Lung (tissue), 11 donors: ENCODE measurements at regions not wholly inside any gene's neighbourhood (a gene's known extent, or its start where the extent isn't known, plus 50 kb on each side); places are given as distances from the start of the nearest gene placed in this dataset.

Experiments used
- ATAC-seq: fragments of 200-7000 bp; cut with Tn5 transposase; one replicate; pipeline ENCODE4 v1.9.1; 2020; ENCODE audit warnings: moderate number of reproducible peaks; ENCODE audit not compliant: insufficient read depth, low FRiP score
- DNase-seq, 3 donors: peaks; one replicate each; pipeline ENCODE4 v3.0.0-alpha.2; 2013 to 2017
- H3K27ac ChIP-seq, 2 donors: one replicate each; pipeline ENCODE4 v1.5.1; 2013; ENCODE audit warnings: mild to moderate bottlenecking in 2 of 2, moderate library complexity in 2 of 2, control low read depth in 1 of 2, inconsistent platforms in 1 of 2, low read depth in 1 of 2, low read length in 1 of 2
- H3K27me3 ChIP-seq, 3 donors: one replicate each; pipeline ENCODE4 v1.5.1; 2013; ENCODE audit warnings: low read length in 2 of 3; ENCODE audit not compliant: control insufficient read depth in 3 of 3, insufficient read depth in 3 of 3
- H3K36me3 ChIP-seq, 4 donors: one replicate each; pipeline ENCODE4 v1.5.1; 2013; ENCODE audit warnings: low read length in 4 of 4, mild to moderate bottlenecking in 1 of 4, moderate library complexity in 1 of 4; ENCODE audit not compliant: control insufficient read depth in 4 of 4, insufficient read depth in 4 of 4
- H3K4me1 ChIP-seq, 5 donors: one replicate each; pipeline ENCODE4 v1.5.1; 2013; ENCODE audit warnings: low read length in 5 of 5, mild to moderate bottlenecking in 2 of 5, moderate library complexity in 1 of 5; ENCODE audit not compliant: control insufficient read depth in 5 of 5, insufficient read depth in 5 of 5
- H3K4me3 ChIP-seq: one replicate; pipeline ENCODE4 v1.5.1; 2013; ENCODE audit warnings: mild to moderate bottlenecking, control low read depth, moderate library complexity
- H3K9ac ChIP-seq, 2 donors: one replicate each; pipeline ENCODE4 v1.5.1; 2013; ENCODE audit warnings: low read length in 2 of 2, control low read depth in 1 of 2; ENCODE audit not compliant: insufficient read depth in 1 of 2
- H3K9me3 ChIP-seq, 4 donors: one replicate each; pipeline ENCODE4 v1.5.1; 2013; ENCODE audit warnings: low read length in 3 of 4, mild to moderate bottlenecking in 1 of 4, moderate library complexity in 1 of 4; ENCODE audit not compliant: control insufficient read depth in 4 of 4, insufficient read depth in 3 of 4
- WGBS, 2 donors: extraction: QIAGEN DNeasy Blood & Tissue Kit; methylation state at CpG; one replicate each; pipeline ENCODE4 v1.1.7; 2013; 5-methylcytosine and 5-hydroxymethylcytosine counted together
- TF ChIP-seq, protein P1 (sequence below): IDR thresholded peaks from 2 replicates; pipeline ENCODE4 v1.5.1; 2012; ENCODE audit warnings: mild to moderate bottlenecking; ENCODE audit errors: control extremely low read depth, extremely low read depth
- donor health status: control.
- donor health status: control.
- donor health status: Bipolar disorder and iron deficiency.
- donor health status: healthy.
- donor health status: DM: yes; HTN: yes; CAD: no.

DNA sequence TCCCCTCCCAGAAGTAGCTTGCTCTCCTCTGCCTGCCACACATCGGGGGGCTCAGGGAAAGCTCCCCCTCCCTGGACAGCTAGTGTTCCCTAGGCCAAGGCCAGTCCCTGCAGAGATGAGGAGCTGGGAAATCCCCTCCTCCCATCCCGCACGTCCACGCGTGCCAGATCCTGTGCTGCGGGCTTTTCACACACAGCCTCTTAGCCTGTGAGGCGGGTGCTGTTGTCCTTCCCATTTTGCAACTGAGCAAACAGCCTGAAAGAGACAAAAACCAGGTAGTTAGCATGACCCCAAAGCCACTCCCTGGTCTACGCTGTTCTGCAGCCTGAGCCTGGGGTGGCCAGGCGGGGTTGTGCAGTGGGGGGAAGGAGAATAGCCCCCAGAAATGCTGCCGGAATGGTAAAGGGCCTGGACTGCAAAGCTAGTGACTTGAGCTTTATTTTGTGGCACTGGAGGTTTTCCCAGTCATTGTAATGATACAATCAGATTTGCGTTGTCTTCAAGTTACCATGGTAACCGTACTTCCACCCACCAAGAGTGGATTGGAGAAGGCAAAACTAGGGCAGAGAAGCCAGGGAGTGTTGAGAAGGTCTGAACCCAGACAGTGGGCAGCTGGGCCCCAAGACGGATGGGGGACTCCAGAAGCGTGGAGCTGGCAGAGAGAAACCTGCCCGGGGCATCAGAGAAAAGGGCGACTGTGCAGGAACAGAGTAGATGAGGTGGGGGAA lies 98.6 kb upstream of the KCTD7 start:
- Histone ChIP-seq H3K36me3 (peaks cover 0 to 10% (median 0%) of the 10 kb centered on the region in 4 donors), H3K4me1 (no peaks in the 10 kb centered on the region), H3K27me3 (no peaks in the 10 kb centered on the region), H3K9ac (no peak overlapping the region), H3K4me3 (no peak overlapping the region), H3K9me3 (no peaks in the 10 kb centered on the region), H3K27ac (no peak overlapping the region)
- TF ChIP-seq, protein P1, sequence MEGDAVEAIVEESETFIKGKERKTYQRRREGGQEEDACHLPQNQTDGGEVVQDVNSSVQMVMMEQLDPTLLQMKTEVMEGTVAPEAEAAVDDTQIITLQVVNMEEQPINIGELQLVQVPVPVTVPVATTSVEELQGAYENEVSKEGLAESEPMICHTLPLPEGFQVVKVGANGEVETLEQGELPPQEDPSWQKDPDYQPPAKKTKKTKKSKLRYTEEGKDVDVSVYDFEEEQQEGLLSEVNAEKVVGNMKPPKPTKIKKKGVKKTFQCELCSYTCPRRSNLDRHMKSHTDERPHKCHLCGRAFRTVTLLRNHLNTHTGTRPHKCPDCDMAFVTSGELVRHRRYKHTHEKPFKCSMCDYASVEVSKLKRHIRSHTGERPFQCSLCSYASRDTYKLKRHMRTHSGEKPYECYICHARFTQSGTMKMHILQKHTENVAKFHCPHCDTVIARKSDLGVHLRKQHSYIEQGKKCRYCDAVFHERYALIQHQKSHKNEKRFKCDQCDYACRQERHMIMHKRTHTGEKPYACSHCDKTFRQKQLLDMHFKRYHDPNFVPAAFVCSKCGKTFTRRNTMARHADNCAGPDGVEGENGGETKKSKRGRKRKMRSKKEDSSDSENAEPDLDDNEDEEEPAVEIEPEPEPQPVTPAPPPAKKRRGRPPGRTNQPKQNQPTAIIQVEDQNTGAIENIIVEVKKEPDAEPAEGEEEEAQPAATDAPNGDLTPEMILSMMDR, result no peak
- peak in 2 of 3 donors; percentile 32 to 51 for DNase-seq
- no peak for ATAC-seq
- WGBS, 2 donors, result 88 to 92% methylated on average over 16 of the region's 16 CpGs

DNA sequence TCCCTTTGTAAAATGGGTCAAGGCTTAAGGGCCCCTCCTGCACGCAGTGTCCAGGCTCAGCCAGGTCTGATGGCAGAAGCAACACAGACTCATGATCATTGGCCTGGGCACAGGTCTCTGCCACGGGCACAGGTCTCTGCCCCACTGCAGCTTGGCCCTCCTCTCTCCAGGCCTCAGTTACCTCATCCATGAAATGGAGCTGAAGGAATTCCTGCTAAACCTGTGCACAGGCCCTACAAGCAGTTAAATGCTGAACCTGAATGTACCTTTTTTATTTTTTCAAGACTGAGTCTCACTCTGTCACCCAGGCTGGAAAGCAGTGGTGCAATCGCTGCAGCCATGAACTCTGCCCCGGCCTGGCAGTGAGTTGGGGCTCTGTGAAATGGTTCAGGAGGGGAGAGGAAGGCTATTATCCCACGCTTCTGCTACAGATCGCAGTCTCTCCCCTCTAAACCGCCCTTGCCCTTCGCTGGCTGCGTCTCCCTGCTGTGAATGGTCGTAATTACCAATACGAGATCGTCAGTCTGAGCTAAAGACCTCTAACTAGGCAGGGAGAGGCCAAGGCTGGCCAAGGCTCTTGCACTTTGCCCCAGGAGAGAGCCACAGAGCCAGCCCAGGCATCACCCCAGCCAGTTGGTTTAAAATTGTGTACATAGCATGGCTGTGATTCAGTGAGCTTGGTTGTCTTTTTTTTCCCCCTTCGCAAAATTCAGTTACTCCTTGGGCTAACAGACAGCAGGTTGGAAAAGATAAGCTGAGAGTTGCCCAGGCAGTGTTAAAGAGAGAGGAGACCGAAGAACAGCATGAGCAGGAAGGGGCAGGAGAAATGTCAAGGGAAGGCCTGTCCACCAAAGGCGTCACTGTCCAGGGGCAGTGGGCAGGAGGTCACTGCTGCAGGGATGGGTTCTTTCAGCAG lies 93.0 kb upstream of the KCTD7 start:
- no peak for ATAC-seq

DNA sequence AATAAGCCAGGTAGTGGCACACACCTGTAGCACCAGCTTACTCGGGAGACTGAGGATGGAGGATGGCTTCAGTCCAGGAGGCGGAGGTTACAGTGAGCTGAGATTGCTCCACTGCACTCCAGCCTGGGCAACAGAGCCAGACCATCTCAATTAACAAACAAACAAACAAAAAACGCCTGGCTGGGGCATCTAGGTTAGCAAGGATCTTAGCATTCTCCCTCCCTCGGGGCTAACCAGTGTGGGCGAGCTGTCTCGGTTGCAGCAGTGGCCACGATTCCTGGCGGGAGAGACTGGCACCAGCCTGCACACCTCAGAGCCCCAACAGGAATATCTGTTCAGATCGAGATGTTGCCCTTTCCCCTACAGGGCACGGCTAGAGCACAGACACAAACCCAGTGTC lies 91.3 kb upstream of the KCTD7 start:
- Histone ChIP-seq H3K36me3 (peaks cover 0 to 11% (median 0%) of the 10 kb centered on the region in 4 donors), H3K9ac (no peak overlapping the region), H3K9me3 (no peaks in the 10 kb centered on the region), H3K4me1 (no peaks in the 10 kb centered on the region), H3K4me3 (no peak overlapping the region), H3K27ac (no peak overlapping the region), H3K27me3 (no peaks in the 10 kb centered on the region)
- DNase-seq (no peak), ATAC-seq (no peak)
- 87 to 96% methylated on average over 10 of the region's 10 CpGs for WGBS, 2 donors
- TF ChIP-seq, protein P1, result no peak

More for the DNA sequence above, 93.0 kb upstream of the KCTD7 start:
- Histone ChIP-seq H3K27me3 (no peaks in the 10 kb centered on the region), H3K36me3 (peaks cover 0 to 2% (median 0%) of the 10 kb centered on the region in 4 donors), H3K9ac (no peak overlapping the region), H3K4me3 (no peak overlapping the region), H3K4me1 (no peaks in the 10 kb centered on the region), H3K27ac (no peak overlapping the region), H3K9me3 (no peaks in the 10 kb centered on the region)
- TF ChIP-seq, protein P1, result no peak
- DNase-seq, result no peak
- 91 to 96% methylated on average over 15 of the region's 15 CpGs for WGBS, 2 donors
